PFSK-1 (cell line): ENCODE measurements at regions not wholly inside any gene's neighbourhood (a gene's known extent, or its start where the extent isn't known, plus 50 kb on each side); places are given as distances from the start of the nearest gene placed in this dataset.

Experiments
- POLR2AphosphoS5 ChIP-seq: IDR thresholded peaks from 2 replicates; pipeline ENCODE4 v1.6.1; 2012; ENCODE audit warnings: low read depth, mild to moderate bottlenecking, control low read depth, low read length, moderate library complexity
- SIN3A ChIP-seq: IDR thresholded peaks from 2 replicates; pipeline ENCODE4 v1.6.1; 2012; ENCODE audit warnings: mild to moderate bottlenecking, low read length, moderate library complexity, borderline replicate concordance; ENCODE audit not compliant: insufficient read depth
- TAF1 ChIP-seq: IDR thresholded peaks from 2 replicates; pipeline ENCODE4 v1.6.1; 2012; ENCODE audit warnings: low read length, control low read depth, borderline replicate concordance; ENCODE audit not compliant: insufficient read depth

- TF ChIP-seq POLR2AphosphoS5 (no peak), SIN3A (no peak), TAF1 (no peak)
These were observed 102.6 kb upstream of the ITGA4 start for GRCh38 chr2:181354626-181355025.
